OCI-LY3 (cell line): ENCODE measurements at regions not wholly inside any gene's neighbourhood (a gene's known extent, or its start where the extent isn't known, plus 50 kb on each side); places are given as distances from the start of the nearest gene placed in this dataset.

Experiments
- H2AFZ ChIP-seq: fragments of 200-600, 300-600 bp; shearing (Covaris generic); 2 replicates; pipeline ENCODE4 v1.6.0; 2014; ENCODE audit warnings: antibody characterized with exemption, low read depth, low read length
- H3K27ac ChIP-seq: fragments of 200-600, 300-600 bp; sonication (generic); 2 replicates; pipeline ENCODE4 v1.5.1; 2014; ENCODE audit warnings: mild to moderate bottlenecking, low read length, moderate library complexity, mixed read lengths
- H3K27me3 ChIP-seq: fragments of 200-600, 300-600 bp; sonication (generic); 2 replicates; pipeline ENCODE4 v1.6.1; 2014; ENCODE audit warnings: low read depth, low read length, mixed read lengths
- H3K36me3 ChIP-seq: fragments of 200-600, 300-600 bp; sonication (generic); replicated peaks from 2 replicates; pipeline ENCODE3; 2014; ENCODE audit warnings: low read depth, low read length, mixed read lengths
- H3K4me1 ChIP-seq: fragments of 300-600, 200-600 bp; sonication (generic); 2 replicates; pipeline ENCODE4 v1.6.1; 2014; ENCODE audit warnings: low read length, mixed read lengths
- H3K4me2 ChIP-seq: fragments of 200-600, 300-600 bp; sonication (generic); 2 replicates; pipeline ENCODE4 v1.6.1; 2014; ENCODE audit warnings: low read length, mixed read lengths
- H3K4me3 ChIP-seq: fragments of 300-600, 200-600 bp; sonication (generic); 2 replicates; pipeline ENCODE4 v1.5.1; 2014; ENCODE audit warnings: antibody characterized with exemption, mild to moderate bottlenecking, low read length, moderate library complexity
- H3K79me2 ChIP-seq: fragments of 300-600, 200-600 bp; shearing (Covaris generic); 2 replicates; pipeline ENCODE4 v1.6.1; 2014; ENCODE audit warnings: mild to moderate bottlenecking, low read length, mixed read lengths
- H3K9ac ChIP-seq: fragments of 300-600, 200-600 bp; shearing (Covaris generic); 2 replicates; pipeline ENCODE4 v1.6.0; 2014; ENCODE audit warnings: mild to moderate bottlenecking, low read length, moderate library complexity
- H3K9me3 ChIP-seq: fragments of 200-600, 300-600 bp; shearing (Covaris generic); 2 replicates; pipeline ENCODE4 v1.6.1; 2014; ENCODE audit warnings: low read length, mixed read lengths; ENCODE audit not compliant: insufficient read depth
- H4K20me1 ChIP-seq: fragments of 200-600, 300-600 bp; sonication (generic); 2 replicates; pipeline ENCODE4 v1.6.1; 2016; ENCODE audit warnings: low read length, mixed read lengths; ENCODE audit not compliant: insufficient read depth
- EZH2phosphoT487 ChIP-seq: fragments of 200-600 bp; shearing (Covaris generic); IDR thresholded peaks from 2 replicates; pipeline ENCODE4 v1.6.1; 2018; ENCODE audit warnings: antibody characterized with exemption, mixed run types, low read depth
- TF ChIP-seq, protein P1 (sequence below): fragments of 200-600, 300-600 bp; sonication (generic); IDR thresholded peaks from 2 replicates; pipeline ENCODE4 v1.5.1; 2014; ENCODE audit warnings: antibody characterized with exemption, low read length, low read depth

DNA sequence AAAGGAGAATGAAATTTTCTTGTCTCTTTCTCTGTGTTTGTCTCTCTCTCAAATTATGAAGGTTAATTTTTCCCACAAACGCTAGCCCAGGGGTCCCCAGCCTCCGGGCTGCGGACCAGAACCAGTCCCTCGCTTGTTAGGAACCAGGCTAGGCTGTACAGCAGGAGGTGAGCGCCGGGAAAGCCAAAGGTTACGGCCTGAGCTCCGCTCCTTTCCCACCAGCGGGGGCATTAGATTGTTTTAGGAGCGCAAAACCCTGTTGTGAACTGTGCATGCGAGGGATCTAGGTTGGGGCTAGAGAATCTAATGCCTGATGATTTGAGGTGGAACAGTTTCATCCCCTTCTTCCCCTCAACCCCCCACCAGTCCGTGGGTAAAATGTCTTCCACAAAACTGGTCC is 74.7 kb upstream of the ZNF385D start:
- no peak overlapping the region for H3K27ac ChIP-seq

DNA sequence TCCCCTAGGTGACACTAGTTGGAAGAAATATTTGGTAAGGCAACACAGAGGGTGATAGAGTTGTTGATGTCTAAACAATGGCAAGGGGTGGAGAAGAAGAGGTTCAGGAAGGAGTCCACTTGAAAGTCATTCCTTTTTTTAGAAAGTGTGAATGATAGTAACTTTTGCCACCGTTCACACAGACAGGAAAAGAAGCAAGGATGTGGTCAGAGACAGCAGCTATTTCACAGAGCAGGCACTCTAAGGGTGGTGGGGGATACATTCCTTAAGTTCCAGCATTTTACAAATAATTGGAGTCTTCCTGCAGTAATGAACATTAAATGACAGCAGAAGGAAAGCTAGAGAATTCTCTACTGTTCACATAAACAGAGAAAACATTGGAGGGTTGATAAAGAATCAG is 75.4 kb upstream of the ZNF385D start:
- Histone ChIP-seq H3K27me3 (no peaks in the 10 kb centered on the region), H3K9ac (no peak overlapping the region), H3K4me2 (no peak overlapping the region), H3K36me3 (no peaks in the 10 kb centered on the region), H3K4me3 (no peak overlapping the region), H3K79me2 (no peaks in the 10 kb centered on the region), H4K20me1 (no peaks in the 10 kb centered on the region), H3K4me1 (no peaks in the 10 kb centered on the region), H3K27ac (no peak overlapping the region), H2AFZ (no peak overlapping the region), H3K9me3 (no peaks in the 10 kb centered on the region)
- TF ChIP-seq EZH2phosphoT487, result no peak
- TF ChIP-seq, protein P1, sequence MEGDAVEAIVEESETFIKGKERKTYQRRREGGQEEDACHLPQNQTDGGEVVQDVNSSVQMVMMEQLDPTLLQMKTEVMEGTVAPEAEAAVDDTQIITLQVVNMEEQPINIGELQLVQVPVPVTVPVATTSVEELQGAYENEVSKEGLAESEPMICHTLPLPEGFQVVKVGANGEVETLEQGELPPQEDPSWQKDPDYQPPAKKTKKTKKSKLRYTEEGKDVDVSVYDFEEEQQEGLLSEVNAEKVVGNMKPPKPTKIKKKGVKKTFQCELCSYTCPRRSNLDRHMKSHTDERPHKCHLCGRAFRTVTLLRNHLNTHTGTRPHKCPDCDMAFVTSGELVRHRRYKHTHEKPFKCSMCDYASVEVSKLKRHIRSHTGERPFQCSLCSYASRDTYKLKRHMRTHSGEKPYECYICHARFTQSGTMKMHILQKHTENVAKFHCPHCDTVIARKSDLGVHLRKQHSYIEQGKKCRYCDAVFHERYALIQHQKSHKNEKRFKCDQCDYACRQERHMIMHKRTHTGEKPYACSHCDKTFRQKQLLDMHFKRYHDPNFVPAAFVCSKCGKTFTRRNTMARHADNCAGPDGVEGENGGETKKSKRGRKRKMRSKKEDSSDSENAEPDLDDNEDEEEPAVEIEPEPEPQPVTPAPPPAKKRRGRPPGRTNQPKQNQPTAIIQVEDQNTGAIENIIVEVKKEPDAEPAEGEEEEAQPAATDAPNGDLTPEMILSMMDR, result no peak

More for the DNA sequence above, 74.7 kb upstream of the ZNF385D start:
- no peaks in the 10 kb centered on the region for H4K20me1 ChIP-seq
- H3K79me2 ChIP-seq, result no peaks in the 10 kb centered on the region
- no peak overlapping the region for H2AFZ ChIP-seq
- H3K4me2 ChIP-seq, result no peak overlapping the region
- no peaks in the 10 kb centered on the region for H3K27me3 ChIP-seq
- H3K36me3 ChIP-seq, result no peaks in the 10 kb centered on the region
- H3K9ac ChIP-seq, result no peak overlapping the region
- no peaks in the 10 kb centered on the region for H3K9me3 ChIP-seq
- TF ChIP-seq, protein P1, result no peak
- no peak for TF ChIP-seq EZH2phosphoT487
- no peak overlapping the region for H3K4me3 ChIP-seq
- H3K4me1 ChIP-seq, result no peaks in the 10 kb centered on the region

DNA sequence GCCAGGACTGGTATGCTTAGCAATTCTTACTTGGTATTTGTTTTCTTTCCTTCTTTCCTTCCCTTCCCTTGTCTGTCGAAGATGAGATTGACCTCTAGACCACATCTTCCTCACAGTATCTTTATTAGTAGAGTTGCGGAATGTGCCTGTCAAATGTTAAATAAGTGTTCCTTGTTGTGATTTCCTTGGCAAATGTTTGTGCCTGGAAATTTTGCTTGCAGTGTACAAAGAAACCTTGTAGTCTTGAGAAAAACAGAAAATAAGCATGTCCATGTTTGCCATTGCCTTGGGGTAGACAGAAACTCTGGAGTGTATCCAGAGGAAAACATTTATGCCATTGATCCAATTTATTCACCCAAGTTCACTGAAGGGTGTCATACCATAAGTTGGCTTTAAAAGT is 79.5 kb upstream of the ZNF385D start:
- H3K9me3 ChIP-seq, result no peaks in the 10 kb centered on the region
- H3K27me3 ChIP-seq, result no peaks in the 10 kb centered on the region
- no peak for TF ChIP-seq EZH2phosphoT487
- TF ChIP-seq, protein P1, result no peak
- no peaks in the 10 kb centered on the region for H4K20me1 ChIP-seq
- no peak overlapping the region for H3K4me2 ChIP-seq
- H3K79me2 ChIP-seq, result no peaks in the 10 kb centered on the region
- no peak overlapping the region for H3K27ac ChIP-seq
- H3K36me3 ChIP-seq, result no peaks in the 10 kb centered on the region
- no peak overlapping the region for H2AFZ ChIP-seq
- no peaks in the 10 kb centered on the region for H3K4me1 ChIP-seq
- H3K4me3 ChIP-seq, result no peak overlapping the region
- no peak overlapping the region for H3K9ac ChIP-seq

DNA sequence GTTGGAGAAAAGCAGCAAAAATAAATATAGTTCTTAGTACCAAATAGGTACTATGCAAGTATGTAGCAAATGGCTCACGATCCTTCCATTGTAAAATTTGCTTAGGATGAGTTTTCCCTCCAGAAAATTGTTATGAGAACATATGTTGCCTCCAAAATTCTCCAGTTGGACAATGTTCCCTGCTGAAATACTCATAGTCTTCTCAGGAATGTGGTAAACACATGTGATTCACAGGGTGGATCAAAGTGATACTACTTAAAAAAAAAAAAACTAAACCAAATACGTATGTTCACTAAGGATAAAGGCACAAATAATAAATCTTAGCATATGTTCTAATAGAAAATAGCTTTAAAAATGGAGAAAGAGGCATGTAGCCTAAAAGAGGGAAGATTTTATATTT is 84.3 kb upstream of the ZNF385D start:
- no peaks in the 10 kb centered on the region for H3K79me2 ChIP-seq
- no peaks in the 10 kb centered on the region for H4K20me1 ChIP-seq
- H2AFZ ChIP-seq, result no peak overlapping the region
- H3K4me3 ChIP-seq, result no peak overlapping the region
- TF ChIP-seq EZH2phosphoT487, result no peak
- TF ChIP-seq, protein P1, result no peak
- no peaks in the 10 kb centered on the region for H3K27me3 ChIP-seq
- no peaks in the 10 kb centered on the region for H3K4me1 ChIP-seq
- no peak overlapping the region for H3K9ac ChIP-seq
- no peaks in the 10 kb centered on the region for H3K36me3 ChIP-seq
- no peaks in the 10 kb centered on the region for H3K9me3 ChIP-seq
- H3K4me2 ChIP-seq, result no peak overlapping the region
- no peak overlapping the region for H3K27ac ChIP-seq
